ENCODE measurements at regions not wholly inside any gene's neighbourhood (a gene's known extent, or its start where the extent isn't known, plus 50 kb on each side); places are given as distances from the start of the nearest gene placed in this dataset.

DNA sequence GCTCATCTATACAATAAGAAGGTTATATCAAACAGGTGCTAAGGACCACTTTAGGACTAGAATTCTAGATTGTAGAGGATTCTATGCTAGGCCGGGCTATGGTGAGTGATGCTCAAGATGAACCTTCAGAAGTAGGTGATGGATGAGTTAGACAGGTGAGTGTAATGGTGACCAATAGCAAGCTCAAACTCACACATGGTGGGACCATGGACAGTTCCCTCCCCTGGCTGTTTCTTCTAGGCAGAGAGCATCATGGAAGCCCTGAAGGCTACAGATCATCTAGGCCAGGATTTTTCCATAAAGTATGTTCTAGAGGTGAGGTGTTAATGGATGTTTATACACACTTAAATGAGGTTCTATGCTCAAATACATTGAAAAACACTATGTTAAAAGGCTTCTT is 162.2 kb upstream of the WDR11 start:
- TF ChIP-seq, protein P1, sequence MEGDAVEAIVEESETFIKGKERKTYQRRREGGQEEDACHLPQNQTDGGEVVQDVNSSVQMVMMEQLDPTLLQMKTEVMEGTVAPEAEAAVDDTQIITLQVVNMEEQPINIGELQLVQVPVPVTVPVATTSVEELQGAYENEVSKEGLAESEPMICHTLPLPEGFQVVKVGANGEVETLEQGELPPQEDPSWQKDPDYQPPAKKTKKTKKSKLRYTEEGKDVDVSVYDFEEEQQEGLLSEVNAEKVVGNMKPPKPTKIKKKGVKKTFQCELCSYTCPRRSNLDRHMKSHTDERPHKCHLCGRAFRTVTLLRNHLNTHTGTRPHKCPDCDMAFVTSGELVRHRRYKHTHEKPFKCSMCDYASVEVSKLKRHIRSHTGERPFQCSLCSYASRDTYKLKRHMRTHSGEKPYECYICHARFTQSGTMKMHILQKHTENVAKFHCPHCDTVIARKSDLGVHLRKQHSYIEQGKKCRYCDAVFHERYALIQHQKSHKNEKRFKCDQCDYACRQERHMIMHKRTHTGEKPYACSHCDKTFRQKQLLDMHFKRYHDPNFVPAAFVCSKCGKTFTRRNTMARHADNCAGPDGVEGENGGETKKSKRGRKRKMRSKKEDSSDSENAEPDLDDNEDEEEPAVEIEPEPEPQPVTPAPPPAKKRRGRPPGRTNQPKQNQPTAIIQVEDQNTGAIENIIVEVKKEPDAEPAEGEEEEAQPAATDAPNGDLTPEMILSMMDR (IDR thresholded peaks at IDR 0.05; ENCODE audit: low read depth, low read length) = no peak
- no peak for TF ChIP-seq POLR2A (IDR thresholded peaks at IDR 0.05; ENCODE audit: extremely low read depth, insufficient read length)
- TF ChIP-seq MAX (IDR thresholded peaks at IDR 0.05; ENCODE audit: low read depth, low read length) = 0 out of 2 replicates have a peak, but pooled peaks have one; percentile 25
- TF ChIP-seq MYC (IDR thresholded peaks at IDR 0.05; ENCODE audit: low read depth, low read length) = no peak; the same call in 1 of the 2 replicates
